H1 (cell line): ENCODE measurements at regions not wholly inside any gene's neighbourhood (a gene's known extent, or its start where the extent isn't known, plus 50 kb on each side); places are given as distances from the start of the nearest gene placed in this dataset.

Experiments
- CTCF ChIA-PET: fragments of 300-600 bp; sonication (Branson Sonifier 250); formaldehyde crosslinking; loops from one replicate; lab custom pipeline; 2021; ENCODE audit not compliant: partially characterized antibody; lab: Charles Lee
- POLR2A ChIA-PET: fragments of 300-600 bp; sonication (Branson Sonifier 250); formaldehyde crosslinking; loops from one replicate; lab custom pipeline; 2021; ENCODE audit warnings: inconsistent platforms; ENCODE audit not compliant: partially characterized antibody; lab: Charles Lee
- DNase-seq, 2 experiments: peaks; one replicate each; pipeline versions ENCODE4 v3.0.0 to v3.0.0-alpha.2; 2010 to 2022; ENCODE audit warnings: low spot score in 2 of 2, low read depth in 1 of 2, mixed read lengths in 1 of 2
- FAIRE-seq: peaks from 2 replicates; lab custom pipeline; 2011; peaks lifted over from hg19 to GRCh38; lab: Jason Lieb, UNC
- H2AFZ ChIP-seq: 2 replicates; pipeline ENCODE4 v1.8.1; 2012; ENCODE audit warnings: low read length, inconsistent platforms
- H2AK5ac ChIP-seq: 2 replicates; pipeline ENCODE4 v1.6.1; 2013; ENCODE audit warnings: low read depth, low read length
- H2BK120ac ChIP-seq: replicated peaks from 2 replicates; pipeline ENCODE3; 2013; ENCODE audit warnings: low read depth, low read length, inconsistent platforms
- H2BK12ac ChIP-seq: 2 replicates; pipeline ENCODE4 v1.6.1; 2013; ENCODE audit warnings: low read depth, low read length
- H2BK15ac ChIP-seq: 2 replicates; pipeline ENCODE4 v1.6.1; 2013; ENCODE audit warnings: low read length
- H2BK20ac ChIP-seq: 2 replicates; pipeline ENCODE4 v1.6.1; 2013; ENCODE audit warnings: low read length
- H2BK5ac ChIP-seq: 2 replicates; pipeline ENCODE4 v1.6.1; 2013; ENCODE audit warnings: low read depth, low read length
- H3K14ac ChIP-seq: 2 replicates; pipeline ENCODE4 v1.6.1; 2013; ENCODE audit warnings: inconsistent platforms; ENCODE audit not compliant: insufficient read length
- H3K18ac ChIP-seq: 2 replicates; pipeline ENCODE4 v1.6.1; 2013; ENCODE audit warnings: low read length; ENCODE audit errors: extremely low read depth
- H3K23ac ChIP-seq: 2 replicates; pipeline ENCODE4 v1.6.1; 2013; ENCODE audit warnings: inconsistent platforms; ENCODE audit not compliant: insufficient read length
- H3K23me2 ChIP-seq: 2 replicates; pipeline ENCODE4 v1.6.1; 2013; ENCODE audit warnings: low read depth, low read length
- H3K27ac ChIP-seq: 2 replicates; pipeline ENCODE4 v1.6.1; 2011; ENCODE audit warnings: low read depth, low read length, inconsistent platforms
- H3K27me3 ChIP-seq, 4 experiments: replicated peaks in 1 of 4; 1 replicate in 1 of 4; 2 replicates in 3 of 4; pipeline versions ENCODE4 v1.6.1 to v1.8.1; 2011 to 2013; ENCODE audit warnings: low read length in 3 of 4, mild to moderate bottlenecking in 3 of 4, inconsistent platforms in 2 of 4, mixed read lengths in 2 of 4, moderate library complexity in 1 of 4; ENCODE audit not compliant: control insufficient read depth in 3 of 4, insufficient read depth in 3 of 4; ENCODE audit errors: extremely low read depth in 1 of 4
- H3K36me3 ChIP-seq, 4 experiments: 2 replicates each; pipeline versions ENCODE4 v1.6.1 to v1.8.1; 2011 to 2013; ENCODE audit warnings: mild to moderate bottlenecking in 4 of 4, low read length in 3 of 4, moderate library complexity in 2 of 4, control low read depth in 1 of 4, inconsistent platforms in 1 of 4; ENCODE audit not compliant: insufficient read depth in 4 of 4, control insufficient read depth in 2 of 4
- H3K4ac ChIP-seq: replicated peaks from 2 replicates; pipeline ENCODE3; 2013; ENCODE audit warnings: low read length, low read depth, mixed read lengths, inconsistent platforms; ENCODE audit not compliant: insufficient read length
- H3K4me1 ChIP-seq, 4 experiments: replicated peaks in 1 of 4; 1 replicate in 1 of 4; 2 replicates in 3 of 4; pipeline versions ENCODE4 v1.6.1 to v1.8.1; 2011 to 2013; ENCODE audit warnings: low read length in 3 of 4, inconsistent platforms in 2 of 4, mixed read lengths in 1 of 4; ENCODE audit not compliant: insufficient read depth in 4 of 4, control insufficient read depth in 3 of 4
- H3K4me2 ChIP-seq, 2 experiments: 2 replicates each; pipeline versions ENCODE4 v1.6.1 to v1.8.1; 2011 to 2013; ENCODE audit warnings: low read depth in 2 of 2, low read length in 2 of 2, control low read depth in 1 of 2, inconsistent platforms in 1 of 2, mild to moderate bottlenecking in 1 of 2; ENCODE audit not compliant: insufficient read depth in 1 of 2
- H3K4me3 ChIP-seq, 4 experiments: fragments of 200-600, 300-600 bp in 1 of 4; sonication (generic), shearing (Covaris generic), sonication (Bioruptor Twin) in 1 of 4; 2 replicates each; pipeline versions ENCODE4 v1.5.1 to v1.8.1; 2011 to 2016; ENCODE audit warnings: low read length in 4 of 4, low read depth in 3 of 4, control low read depth in 2 of 4, inconsistent platforms in 2 of 4, mild to moderate bottlenecking in 2 of 4, mixed read lengths in 1 of 4, moderate library complexity in 1 of 4; ENCODE audit not compliant: insufficient read depth in 2 of 4; ENCODE audit errors: extremely low read depth in 1 of 4
- H3K56ac ChIP-seq: replicated peaks from 2 replicates; pipeline ENCODE3; 2013; ENCODE audit warnings: low read depth, mild to moderate bottlenecking, mixed read lengths, low read length, inconsistent platforms; ENCODE audit not compliant: insufficient read length
- H3K79me1 ChIP-seq: 2 replicates; pipeline ENCODE4 v1.6.1; 2013; ENCODE audit warnings: low read depth, low read length, control low read depth
- H3K79me2 ChIP-seq, 2 experiments: 2 replicates each; pipeline versions ENCODE4 v1.6.1 to v1.8.1; 2012 to 2013; ENCODE audit warnings: low read length in 2 of 2, mild to moderate bottlenecking in 2 of 2, inconsistent platforms in 1 of 2; ENCODE audit not compliant: insufficient read depth in 2 of 2, control insufficient read depth in 1 of 2
- H3K9ac ChIP-seq, 4 experiments: replicated peaks in 1 of 4; 1 replicate in 1 of 4; 2 replicates in 3 of 4; pipeline versions ENCODE4 v1.6.1 to v1.8.1; 2011 to 2013; ENCODE audit warnings: low read depth in 3 of 4, low read length in 3 of 4, control low read depth in 2 of 4, mild to moderate bottlenecking in 2 of 4, moderate library complexity in 2 of 4, inconsistent platforms in 1 of 4; ENCODE audit errors: extremely low read depth in 1 of 4
- H3K9me3 ChIP-seq, 2 experiments: 2 replicates each; pipeline versions ENCODE4 v1.6.1 to v1.8.1; 2012 to 2013; ENCODE audit warnings: mild to moderate bottlenecking in 2 of 2, moderate library complexity in 2 of 2, control low read depth in 1 of 2, inconsistent platforms in 1 of 2, low read depth in 1 of 2, low read length in 1 of 2, mixed read lengths in 1 of 2; ENCODE audit not compliant: insufficient read depth in 2 of 2
- H4K20me1 ChIP-seq, 2 experiments: replicated peaks in 1 of 2; 2 replicates each; pipeline versions ENCODE3 to v1.8.1; 2011 to 2013; ENCODE audit warnings: inconsistent platforms in 2 of 2, low read length in 2 of 2, mild to moderate bottlenecking in 1 of 2; ENCODE audit not compliant: insufficient read depth in 2 of 2, control insufficient read depth in 1 of 2
- H4K5ac ChIP-seq: 2 replicates; pipeline ENCODE4 v1.6.1; 2013; ENCODE audit warnings: low read length, low read depth, mixed read lengths, inconsistent platforms; ENCODE audit not compliant: insufficient read length
- H4K8ac ChIP-seq: 2 replicates; pipeline ENCODE4 v1.8.0; 2013; ENCODE audit warnings: mild to moderate bottlenecking, moderate library complexity, low read length, inconsistent platforms; ENCODE audit not compliant: insufficient read depth; ENCODE audit errors: extremely low read depth
- H4K91ac ChIP-seq: replicated peaks from 2 replicates; pipeline ENCODE3; 2013; ENCODE audit warnings: low read length, mixed read lengths, inconsistent platforms; ENCODE audit not compliant: insufficient read length
- CEBPB ChIP-seq: IDR thresholded peaks from 2 replicates; pipeline ENCODE4 v1.6.1; 2012; ENCODE audit warnings: low read depth, low read length
- CREB1 ChIP-seq: IDR thresholded peaks from 2 replicates; pipeline ENCODE4 v1.6.1; 2012; ENCODE audit warnings: inconsistent platforms
- GABPA ChIP-seq: IDR thresholded peaks from 2 replicates; pipeline ENCODE4 v1.6.1; 2011; ENCODE audit warnings: mild to moderate bottlenecking, low read length, moderate library complexity, borderline replicate concordance; ENCODE audit not compliant: insufficient read depth
- JUN ChIP-seq: IDR thresholded peaks from 2 replicates; pipeline ENCODE4 v1.6.1; 2011; ENCODE audit warnings: low read depth, mild to moderate bottlenecking, improper control_type of control experiment, low read length
- MAX ChIP-seq: IDR thresholded peaks from 2 replicates; pipeline ENCODE4 v1.6.1; 2012; ENCODE audit warnings: inconsistent platforms
- NANOG ChIP-seq: IDR thresholded peaks from 2 replicates; pipeline ENCODE4 v1.6.1; 2011; ENCODE audit warnings: low read length, low read depth, mild to moderate bottlenecking, inconsistent platforms; ENCODE audit not compliant: insufficient read depth, poor library complexity, severe bottlenecking
- NRF1 ChIP-seq: IDR thresholded peaks from 2 replicates; pipeline ENCODE4 v1.6.1; 2011; ENCODE audit warnings: mild to moderate bottlenecking, low read depth, low read length, improper control_type of control experiment
- PHF8 ChIP-seq: fragments of 200-600 bp; sonication (generic); conservative IDR thresholded peaks from 2 replicates; pipeline ENCODE4 v1.7.1; 2012; ENCODE audit warnings: low read depth, mild to moderate bottlenecking, inconsistent platforms, low read length, moderate library complexity
- SAP30 ChIP-seq: fragments of 300-600 bp; sonication (generic); IDR thresholded peaks from 2 replicates; pipeline ENCODE4 v1.7.1; 2012; ENCODE audit warnings: low read length, moderate library complexity, mild to moderate bottlenecking, inconsistent platforms; ENCODE audit not compliant: insufficient read depth, insufficient replicate concordance
- SIRT6 ChIP-seq: IDR thresholded peaks from one replicate; pipeline ENCODE4 v1.7.1; 2012; ENCODE audit warnings: low read length, inconsistent platforms
- SP4 ChIP-seq: IDR thresholded peaks from 2 replicates; pipeline ENCODE4 v1.6.1; 2012; ENCODE audit warnings: low read length, inconsistent platforms
- SRF ChIP-seq: IDR thresholded peaks from 2 replicates; pipeline ENCODE4 v1.6.1; 2011; ENCODE audit warnings: mild to moderate bottlenecking, low read depth, low read length, moderate library complexity
- SUZ12 ChIP-seq: fragments of 200-600 bp; sonication (generic); IDR thresholded peaks from 2 replicates; pipeline ENCODE4 v1.6.1; 2012; ENCODE audit warnings: mild to moderate bottlenecking, inconsistent platforms, low read length, moderate library complexity, mixed read lengths
- WGBS, 2 experiments: shearing (Covaris generic) in 1 of 2; methylation state at CpG; one replicate each; pipeline versions ENCODE4 v1.1.6 to v1.1.7; 2013 to 2015; ENCODE audit warnings: low lambda C conversion rate in 2 of 2, mixed read lengths in 2 of 2, inconsistent platforms in 1 of 2, low coverage in 1 of 2, missing lambda C conversion rate in 1 of 2; ENCODE audit not compliant: insufficient replicate concordance in 2 of 2, insufficient coverage in 1 of 2, insufficient read length in 1 of 2; ENCODE audit errors: extremely low coverage in 1 of 2, missing lambda C conversion rate in 1 of 2; 5-methylcytosine and 5-hydroxymethylcytosine counted together

GRCh38 chr6:166009385-166010031 lies 158.1 kb downstream of the TBXT start:
- Histone ChIP-seq H2BK20ac (no peak overlapping the region), H3K9me3 (no peaks in the 10 kb centered on the region), H3K56ac (no peak overlapping the region), H3K79me2 (no peaks in the 10 kb centered on the region), H4K8ac (no peak overlapping the region), H3K27me3 (peaks cover 43 to 68% (median 64%) of the 10 kb centered on the region in 4 experiments), H4K91ac (no peak overlapping the region), H4K5ac (no peak overlapping the region), H2AFZ (no peak overlapping the region), H2BK12ac (no peak overlapping the region), H3K36me3 (no peaks in the 10 kb centered on the region), H3K14ac (no peak overlapping the region), H2BK15ac (no peak overlapping the region), H3K27ac (no peak overlapping the region), H2BK5ac (no peak overlapping the region), H2AK5ac (no peak overlapping the region), H3K79me1 (no peaks in the 10 kb centered on the region), H2BK120ac (no peak overlapping the region), H3K9ac (no peak overlapping the region), H4K20me1 (peaks cover 2 to 7% of the 10 kb centered on the region in 2 experiments), H3K4me3 (peak overlapping the region in 1 of 4 experiments; percentile 62; a peak in 2 of 8 replicates), H3K23ac (no peak overlapping the region), H3K23me2 (peaks cover 5% of the 10 kb centered on the region), H3K4ac (no peak overlapping the region), H3K4me2 (peak overlapping the region; percentile 87 to 90), H3K4me1 (peaks cover 3 to 15% (median 8%) of the 10 kb centered on the region in 4 experiments), H3K18ac (no peak overlapping the region)
- FAIRE-seq (no peak), DNase-seq (no peak)
- ChIA-PET POLR2A (no interaction called here), CTCF (interaction anchor here (0.7 to 1.8 kb wide), 4 partner anchors 17 to 119 kb away, joined by 3 to 6 read pairs (median 3); no protein-coding TSS in a partner anchor)
- 68% methylated on average over 8 of the region's 8 CpGs; no CpG with 5 or more reads in 1 of the 2 experiments for WGBS, 2 experiments
- TF ChIP-seq PHF8 (no peak), SIRT6 (no peak), JUN (no peak), MAX (no peak), SP4 (no peak), SAP30 (no peak), SUZ12 (no peak), SRF (no peak), GABPA (no peak), NRF1 (no peak), CREB1 (no peak), NANOG (no peak), CEBPB (no peak; the same call in 1 of the 2 replicates)
